Body of pancreas (tissue), 4 donors: ENCODE measurements at regions not wholly inside any gene's neighbourhood (a gene's known extent, or its start where the extent isn't known, plus 50 kb on each side); places are given as distances from the start of the nearest gene placed in this dataset.

Experiments
- CTCF ChIP-seq, 7 experiments: fragments of 450-650 bp in 4 of 7; fragments of 200-600 bp in 3 of 7; sonication (generic) in 3 of 7; IDR thresholded peaks; one replicate each; pipeline ENCODE4 v1.5.1; 2016 to 2019; ENCODE audit warnings: antibody characterized with exemption in 7 of 7
- POLR2A ChIP-seq, 3 donors: fragments of 450-650 bp; IDR thresholded peaks; one replicate each; pipeline ENCODE4 v1.6.1; 2016; ENCODE audit warnings: antibody characterized with exemption in 3 of 3, mild to moderate bottlenecking in 2 of 3

- no peak for TF ChIP-seq CTCF (IDR thresholded peaks at IDR 0.05)
- TF ChIP-seq POLR2A (IDR thresholded peaks at IDR 0.05), result no peak
Measured at GRCh38 chr7:37550872-37551271, 102.2 kb upstream of the ELMO1 start.
